Testis (tissue), 2 donors: ENCODE measurements at regions not wholly inside any gene's neighbourhood (a gene's known extent, or its start where the extent isn't known, plus 50 kb on each side); places are given as distances from the start of the nearest gene placed in this dataset.

ENCODE experiments used
- DNase-seq: peaks from one replicate; pipeline ENCODE4 v3.0.0-alpha.2; 2019
- H3K27ac ChIP-seq, 2 donors: fragments of 200-600 bp; sonication (generic); one replicate each; pipeline ENCODE4 v1.5.1; 2019
- H3K27me3 ChIP-seq: fragments of 200-600 bp; sonication (generic); one replicate; pipeline ENCODE4 v1.5.1; 2019
- H3K36me3 ChIP-seq: fragments of 200-600 bp; sonication (generic); one replicate; pipeline ENCODE4 v1.5.1; 2017; ENCODE audit warnings: low read depth; ENCODE audit errors: missing control alignments
- H3K4me1 ChIP-seq: fragments of 200-600 bp; sonication (generic); one replicate; pipeline ENCODE4 v1.5.1; 2019
- H3K4me3 ChIP-seq, 2 donors: fragments of 200-600 bp; sonication (generic); one replicate each; pipeline ENCODE4 v1.5.1; 2017 to 2019
- H3K9me3 ChIP-seq: fragments of 200-600 bp; sonication (generic); one replicate; pipeline ENCODE4 v1.5.1; 2017
- POLR2A ChIP-seq: fragments of 450-650 bp; IDR thresholded peaks from one replicate; pipeline ENCODE4 v1.6.1; 2017; ENCODE audit warnings: antibody characterized with exemption, mild to moderate bottlenecking, moderate library complexity
- WGBS, 2 donors: methylation state at CpG; one replicate each; pipeline ENCODE4 v1.1.5; 2018; 5-methylcytosine and 5-hydroxymethylcytosine counted together
- intact Hi-C: fragments of 100-400 bp; cut with DNase I; formaldehyde crosslinking; loops from one replicate; pipeline ENCODE4 v1.15.1; 2023; ENCODE audit warnings: low total_unique reads
- TF ChIP-seq, protein P1 (sequence below), 3 experiments: fragments of 450-650 bp in 2 of 3; fragments of 200-600 bp in 1 of 3; sonication (generic) in 1 of 3; IDR thresholded peaks; one replicate each; pipeline ENCODE4 v1.5.1; 2016 to 2019; ENCODE audit warnings: antibody characterized with exemption in 3 of 3, mild to moderate bottlenecking in 2 of 3, moderate library complexity in 1 of 3

GRCh38 chr4:123496421-123496820 lies 99.8 kb downstream of the SPRY1 start:
- no peak for DNase-seq
- intact Hi-C loops, result no loop called here
- no peaks in the 10 kb centered on the region for H3K4me1 ChIP-seq
- no peaks in the 10 kb centered on the region for H3K27me3 ChIP-seq
- H3K36me3 ChIP-seq, result no peaks in the 10 kb centered on the region
- no peak overlapping the region for H3K27ac ChIP-seq
- no peak for TF ChIP-seq POLR2A
- TF ChIP-seq, protein P1, sequence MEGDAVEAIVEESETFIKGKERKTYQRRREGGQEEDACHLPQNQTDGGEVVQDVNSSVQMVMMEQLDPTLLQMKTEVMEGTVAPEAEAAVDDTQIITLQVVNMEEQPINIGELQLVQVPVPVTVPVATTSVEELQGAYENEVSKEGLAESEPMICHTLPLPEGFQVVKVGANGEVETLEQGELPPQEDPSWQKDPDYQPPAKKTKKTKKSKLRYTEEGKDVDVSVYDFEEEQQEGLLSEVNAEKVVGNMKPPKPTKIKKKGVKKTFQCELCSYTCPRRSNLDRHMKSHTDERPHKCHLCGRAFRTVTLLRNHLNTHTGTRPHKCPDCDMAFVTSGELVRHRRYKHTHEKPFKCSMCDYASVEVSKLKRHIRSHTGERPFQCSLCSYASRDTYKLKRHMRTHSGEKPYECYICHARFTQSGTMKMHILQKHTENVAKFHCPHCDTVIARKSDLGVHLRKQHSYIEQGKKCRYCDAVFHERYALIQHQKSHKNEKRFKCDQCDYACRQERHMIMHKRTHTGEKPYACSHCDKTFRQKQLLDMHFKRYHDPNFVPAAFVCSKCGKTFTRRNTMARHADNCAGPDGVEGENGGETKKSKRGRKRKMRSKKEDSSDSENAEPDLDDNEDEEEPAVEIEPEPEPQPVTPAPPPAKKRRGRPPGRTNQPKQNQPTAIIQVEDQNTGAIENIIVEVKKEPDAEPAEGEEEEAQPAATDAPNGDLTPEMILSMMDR (IDR thresholded peaks at IDR 0.05), result no peak
- no peak overlapping the region for H3K4me3 ChIP-seq
- H3K9me3 ChIP-seq, result no peaks in the 10 kb centered on the region
- WGBS, 2 donors, result 90 to 97% methylated on average over 4 of the region's 4 CpGs

DNA sequence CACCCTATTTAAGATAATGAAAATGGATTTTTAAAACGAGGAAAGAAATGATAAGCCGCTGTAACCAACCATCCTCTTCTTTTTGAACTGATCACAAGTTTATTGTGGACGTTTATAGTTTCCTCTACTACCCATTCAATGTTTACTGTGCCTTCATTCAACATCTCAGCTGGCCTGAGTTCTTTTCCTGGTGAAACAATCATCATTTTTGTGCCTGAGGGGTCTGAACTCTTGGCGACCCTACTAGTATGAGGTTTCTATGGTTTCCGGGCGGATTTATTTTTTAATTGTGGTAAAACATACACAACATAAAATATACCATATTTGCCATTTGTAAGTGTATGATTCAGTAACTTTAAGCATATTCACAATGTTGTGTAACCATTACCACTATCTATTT lies 100.7 kb downstream of the SPRY1 start:
- Histone ChIP-seq H3K36me3 (no peaks in the 10 kb centered on the region), H3K27me3 (no peaks in the 10 kb centered on the region), H3K9me3 (no peaks in the 10 kb centered on the region), H3K27ac (no peak overlapping the region), H3K4me1 (no peaks in the 10 kb centered on the region), H3K4me3 (no peak overlapping the region)
- 83 to 90% methylated on average over 6 of the region's 6 CpGs for WGBS, 2 donors
- DNase-seq, result no peak
- TF ChIP-seq POLR2A, result no peak
- TF ChIP-seq, protein P1 (IDR thresholded peaks at IDR 0.05), result no peak
- intact Hi-C loops, result no loop called here

DNA sequence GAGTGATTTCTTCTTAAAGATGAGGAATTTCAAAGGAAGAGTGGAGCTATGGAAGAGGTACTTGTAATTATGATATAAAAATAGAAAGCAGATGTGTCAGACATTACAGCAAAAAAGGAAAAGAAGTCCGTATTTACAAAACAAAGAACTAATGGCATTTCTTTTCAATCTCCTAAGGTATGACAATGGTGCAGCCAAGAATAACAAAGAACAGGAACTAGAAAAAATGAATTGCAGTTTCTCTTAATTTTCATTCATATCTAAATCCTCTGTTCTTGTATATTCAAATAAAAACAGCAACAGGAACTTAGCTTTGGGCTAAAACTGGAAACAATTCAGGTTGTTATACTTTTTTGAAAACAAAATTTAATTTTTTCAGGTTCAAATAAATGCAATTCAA lies 105.1 kb downstream of the SPRY1 start:
- no peak for TF ChIP-seq POLR2A
- TF ChIP-seq, protein P1 (IDR thresholded peaks at IDR 0.05), result no peak
- Histone ChIP-seq H3K27me3 (no peaks in the 10 kb centered on the region), H3K4me3 (no peak overlapping the region), H3K36me3 (no peaks in the 10 kb centered on the region), H3K27ac (no peak overlapping the region), H3K9me3 (no peaks in the 10 kb centered on the region), H3K4me1 (peaks cover 3% of the 10 kb centered on the region)
- intact Hi-C loops, result no loop called here
- no peak for DNase-seq
- WGBS, 2 donors, result 39 to 55% methylated on average over 1 of the region's 1 CpG

DNA sequence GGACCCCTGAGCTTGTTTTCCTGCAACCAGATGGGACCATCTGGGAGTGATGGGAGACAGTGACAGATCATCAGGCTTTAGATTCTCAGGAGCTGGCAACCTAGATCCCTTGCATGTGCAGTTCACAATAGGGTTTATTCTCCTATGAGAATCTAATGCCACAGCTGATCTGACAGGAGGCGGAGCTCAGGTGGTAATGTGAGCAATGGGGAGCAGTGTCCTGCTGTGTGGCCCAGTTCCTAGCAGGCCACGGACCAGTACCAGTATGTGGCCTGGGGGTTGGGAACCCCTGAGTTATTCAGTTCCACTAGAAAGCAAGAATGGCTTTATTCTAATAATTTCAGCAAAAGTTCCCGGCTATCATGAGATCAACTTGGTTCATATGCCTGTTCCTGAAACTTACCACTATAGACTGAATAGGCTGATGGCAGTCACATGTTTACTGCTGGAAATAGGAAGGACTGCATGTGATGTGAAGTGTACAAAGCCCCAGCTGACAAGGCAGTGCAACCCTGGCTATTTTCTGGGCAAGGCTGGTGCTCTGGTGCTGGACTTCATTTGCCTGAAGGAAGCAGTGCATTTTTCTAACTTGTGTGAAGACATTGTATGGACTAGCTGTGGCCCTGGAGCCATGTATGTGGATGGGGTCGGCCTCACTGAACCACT lies 107.2 kb downstream of the SPRY1 start:
- Histone ChIP-seq H3K9me3 (no peaks in the 10 kb centered on the region), H3K27ac (no peak overlapping the region), H3K36me3 (no peaks in the 10 kb centered on the region), H3K27me3 (no peaks in the 10 kb centered on the region), H3K4me1 (peaks cover 3% of the 10 kb centered on the region), H3K4me3 (no peak overlapping the region)
- 70 to 93% methylated on average over 4 of the region's 4 CpGs for WGBS, 2 donors
- intact Hi-C loops, result no loop called here
- TF ChIP-seq POLR2A, result no peak
- TF ChIP-seq, protein P1 (IDR thresholded peaks at IDR 0.05), result no peak
- DNase-seq, result no peak
